UCSD-AML1 (cell line): ENCODE measurements at regions not wholly inside any gene's neighbourhood (a gene's known extent, or its start where the extent isn't known, plus 50 kb on each side); places are given as distances from the start of the nearest gene placed in this dataset.
"Not testable (repeated sequence)": the region's sequence is repeated elsewhere in the genome, so short reads cannot be mapped to it uniquely, and the experiment has no call there.

Experiments
- DNase-seq: peaks from one replicate; lab custom pipeline; 2025; ENCODE audit not compliant: unreplicated experiment; lab: John Stamatoyannopoulos, UW

DNA sequence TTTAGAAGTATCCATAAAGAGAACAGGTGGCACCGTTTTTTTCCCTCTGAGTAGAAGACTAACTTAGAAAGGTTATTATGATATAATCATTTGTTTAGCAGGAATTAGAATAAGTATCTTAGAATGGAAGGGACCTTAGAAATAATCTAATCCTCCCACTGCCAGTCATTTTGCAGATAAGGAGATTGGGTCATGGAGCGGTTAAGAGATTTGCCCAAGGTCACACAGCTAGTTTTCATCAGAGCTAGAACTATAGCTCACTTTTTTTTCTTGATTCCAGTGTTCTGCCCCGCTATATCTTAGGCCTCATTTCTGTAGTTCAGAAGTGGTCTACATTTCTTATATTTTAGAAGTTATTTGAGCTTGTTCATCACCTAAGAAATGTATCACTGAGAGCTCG lies 139.6 kb downstream of the PRL start:
- no peak for DNase-seq

GRCh38 chr6:22164236-22164635 lies 132.6 kb downstream of the PRL start:
- DNase-seq = no peak

GRCh38 chr6:22171006-22171405 lies 125.8 kb downstream of the PRL start:
- not testable (repeated sequence) for DNase-seq

DNA sequence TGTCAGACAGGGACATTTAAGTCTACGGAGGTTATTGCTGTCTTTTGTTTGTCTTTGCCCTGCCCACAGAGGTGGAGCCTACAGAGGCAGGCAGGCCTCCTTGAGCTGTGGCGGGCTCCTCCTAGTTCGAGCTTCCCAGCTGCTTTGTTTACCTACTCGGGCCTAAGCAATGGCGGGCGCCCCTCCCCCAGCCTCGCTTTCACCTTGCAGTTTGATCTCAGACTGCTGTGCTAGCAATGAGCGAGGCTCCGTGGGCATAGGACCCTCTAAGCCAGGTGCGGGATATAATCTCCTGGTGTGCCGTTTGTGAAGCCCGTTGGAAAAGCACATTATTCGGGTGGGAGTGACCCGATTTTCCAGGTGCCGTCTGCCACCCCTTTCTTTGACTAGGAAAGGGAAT lies 125.0 kb downstream of the PRL start:
- not testable (repeated sequence) for DNase-seq

DNA sequence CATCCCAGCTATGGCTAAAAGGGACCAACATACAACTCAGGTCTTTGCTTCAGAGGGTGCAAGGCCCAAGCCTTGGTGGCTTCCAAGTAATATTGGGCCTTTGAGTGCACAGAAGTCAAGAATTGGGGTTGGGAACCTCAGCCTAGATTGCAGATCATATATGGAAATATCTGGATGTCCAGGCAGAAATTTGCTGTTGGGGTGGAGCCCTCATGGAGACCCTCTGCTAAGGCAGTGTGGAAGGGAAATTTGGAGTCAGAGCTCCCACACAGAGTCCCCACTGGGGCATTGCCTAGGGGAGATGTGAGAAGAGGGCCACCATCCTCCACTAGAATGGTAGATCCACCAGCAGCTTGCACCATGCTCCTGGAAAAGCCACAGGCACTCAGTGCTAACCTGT lies 123.5 kb downstream of the PRL start:
- DNase-seq = no peak

DNA sequence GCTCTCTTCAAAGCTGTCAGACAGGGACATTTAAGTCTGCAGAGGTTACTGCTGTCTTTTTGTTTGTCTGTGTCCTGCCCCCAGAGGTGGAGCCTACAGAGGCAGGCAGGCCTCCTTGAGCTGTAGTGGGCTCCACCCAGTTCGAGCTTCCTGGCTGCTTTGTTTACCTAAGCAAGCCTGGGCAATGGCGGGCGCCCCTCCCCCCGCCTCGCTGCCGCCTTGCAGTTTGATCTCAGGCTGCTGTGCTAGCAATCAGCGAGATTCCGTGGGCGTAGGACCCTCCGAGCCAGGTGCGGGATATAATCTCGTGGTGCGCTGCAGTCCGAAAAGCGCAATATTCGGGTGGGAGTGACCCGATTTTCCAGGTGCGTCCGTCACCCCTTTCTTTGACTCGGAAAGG lies 116.6 kb downstream of the PRL start:
- DNase-seq = not testable (repeated sequence)

DNA sequence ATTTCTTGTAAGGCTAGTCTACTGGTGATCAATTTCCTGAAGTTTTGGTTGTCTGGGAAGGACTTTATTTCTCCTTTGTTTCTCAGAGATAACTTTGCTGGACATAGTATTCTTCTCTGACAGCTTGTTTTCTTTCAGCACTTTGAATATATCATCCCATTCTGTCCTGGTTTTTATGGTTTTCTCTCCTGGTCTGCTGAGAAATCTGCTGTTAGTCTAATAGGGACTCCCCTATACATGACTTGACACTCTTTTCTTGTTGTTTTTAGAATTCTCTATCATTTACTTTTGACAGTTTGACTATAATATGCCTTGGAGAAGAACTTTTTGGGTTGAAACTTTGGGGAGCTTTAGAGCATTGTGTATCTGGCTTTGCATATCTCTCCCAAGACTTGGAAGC lies 112.5 kb downstream of the PRL start:
- no peak for DNase-seq

GRCh38 chr6:22189946-22190345 lies 106.9 kb downstream of the PRL start:
- no peak for DNase-seq

GRCh38 chr6:22194188-22194921 lies 102.5 kb downstream of the PRL start:
- no peak for DNase-seq

DNA sequence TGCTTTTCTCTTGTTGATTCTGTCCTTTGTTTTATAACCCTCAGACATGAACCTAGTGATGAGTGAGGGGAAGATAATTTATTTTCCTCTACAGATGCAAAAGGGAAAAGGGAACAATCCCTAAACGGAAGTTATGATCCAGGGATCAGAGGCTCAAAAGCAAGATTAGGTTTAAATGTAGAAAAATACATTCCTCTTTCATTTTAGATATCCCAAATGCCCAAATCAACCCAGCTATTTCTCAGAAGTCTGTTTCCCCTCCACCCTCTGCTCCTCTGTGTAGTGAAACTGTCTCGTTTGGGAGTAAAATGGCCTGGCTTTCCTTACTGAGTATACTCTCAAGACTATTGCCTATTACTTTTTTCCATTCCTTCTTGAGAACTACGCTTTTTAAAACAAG lies 97.1 kb downstream of the PRL start:
- DNase-seq = no peak

DNA sequence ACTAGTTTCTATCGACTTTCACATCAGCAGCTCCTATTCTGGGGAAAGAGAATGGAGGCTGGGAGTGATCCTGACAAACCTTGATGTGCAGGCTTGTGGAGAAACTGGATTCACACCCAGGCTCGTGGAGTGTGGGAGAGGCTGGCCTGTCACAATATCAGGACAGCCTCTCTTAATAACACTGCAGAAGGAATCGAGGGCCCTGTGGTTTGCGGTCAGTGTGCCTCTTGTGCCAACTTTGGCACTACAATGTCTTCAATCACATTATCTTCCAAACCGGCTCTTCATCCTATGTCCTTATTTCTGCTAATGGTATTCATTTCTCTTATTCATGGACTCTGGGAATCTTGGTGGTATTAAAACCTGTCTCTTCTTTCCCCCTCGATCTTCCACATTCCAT lies 92.7 kb downstream of the PRL start:
- no peak for DNase-seq

DNA sequence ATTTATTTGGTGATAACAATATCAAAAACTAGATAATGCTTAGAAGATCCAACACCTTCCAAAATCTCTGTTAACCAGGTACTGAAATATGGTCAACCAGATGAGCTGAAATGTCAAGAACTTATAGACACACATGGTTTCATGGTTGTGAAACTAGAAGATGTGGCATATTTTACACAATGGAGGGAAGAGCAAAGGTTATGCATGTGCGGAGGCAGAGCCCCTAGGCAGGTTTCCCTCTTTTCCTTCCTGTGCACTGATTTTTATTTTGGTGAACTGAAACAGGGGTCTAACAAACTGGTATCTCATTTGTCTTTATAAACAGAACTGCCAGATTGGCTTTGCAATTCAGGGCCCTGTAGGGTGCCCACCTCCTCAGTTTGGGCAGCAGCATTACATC lies 91.6 kb downstream of the PRL start:
- DNase-seq = no peak

DNA sequence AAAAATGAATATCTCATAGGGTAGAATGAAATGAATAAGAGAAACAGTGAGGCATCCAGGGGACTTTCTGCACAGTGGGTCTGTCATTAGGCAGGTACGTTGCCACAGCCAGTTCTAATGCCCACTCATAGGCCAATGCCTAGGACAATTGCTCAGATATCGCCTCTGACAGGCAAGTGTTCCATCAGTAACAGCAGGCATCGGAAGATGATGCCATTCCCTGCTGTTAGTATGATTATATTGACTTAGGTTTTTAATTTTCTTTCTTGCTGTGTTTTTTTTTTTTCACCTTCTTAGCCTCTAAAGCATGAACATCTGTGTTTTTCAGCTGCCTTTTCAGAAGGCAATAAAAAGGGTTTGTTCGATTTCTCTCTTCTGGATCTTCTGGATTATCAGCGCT lies 90.7 kb downstream of the PRL start:
- DNase-seq = no peak

- no peak for DNase-seq
Measured at GRCh38 chr6:22208026-22208425, 88.8 kb downstream of the PRL start.

DNA sequence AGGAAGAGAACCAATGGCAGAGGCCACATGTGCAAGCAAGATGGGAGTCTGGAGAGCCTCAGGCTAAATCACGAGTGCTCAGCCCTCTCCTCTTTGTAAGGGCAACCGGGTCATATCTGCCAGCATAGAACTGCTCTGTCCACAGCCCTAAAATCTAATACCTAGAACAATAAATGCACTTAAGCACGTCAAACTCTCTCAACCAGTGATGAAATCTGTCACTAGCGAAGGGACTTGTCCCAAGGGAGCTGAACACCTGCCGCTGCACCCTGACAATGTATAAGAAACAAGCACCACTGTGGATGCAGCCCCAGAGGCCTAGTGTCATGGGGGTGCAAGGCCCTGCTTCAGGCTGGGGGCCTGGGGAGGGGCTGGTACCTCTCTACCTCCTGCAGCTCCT lies 82.5 kb downstream of the PRL start:
- no peak for DNase-seq

DNA sequence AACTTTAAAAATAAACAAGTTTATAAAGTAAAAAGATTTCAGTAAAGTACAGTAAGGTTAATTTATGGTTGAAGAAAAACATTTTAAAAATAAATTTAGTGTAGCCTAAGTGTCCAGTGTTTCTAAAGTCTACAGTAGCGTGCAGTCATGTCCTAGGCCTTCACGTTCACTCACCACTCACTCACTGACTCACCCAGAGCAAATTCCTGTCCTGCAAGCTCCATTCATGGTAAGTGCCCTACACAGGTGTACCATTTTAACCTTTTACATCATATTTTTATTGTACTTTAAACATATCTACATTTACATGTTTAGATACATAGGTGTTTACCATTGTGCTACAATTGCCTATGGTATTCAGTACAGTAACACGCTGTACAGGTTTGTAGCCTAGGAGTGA lies 81.4 kb downstream of the PRL start:
- not testable (repeated sequence) for DNase-seq

GRCh38 chr6:22218410-22218809 lies 78.4 kb downstream of the PRL start:
- DNase-seq = no peak

DNA sequence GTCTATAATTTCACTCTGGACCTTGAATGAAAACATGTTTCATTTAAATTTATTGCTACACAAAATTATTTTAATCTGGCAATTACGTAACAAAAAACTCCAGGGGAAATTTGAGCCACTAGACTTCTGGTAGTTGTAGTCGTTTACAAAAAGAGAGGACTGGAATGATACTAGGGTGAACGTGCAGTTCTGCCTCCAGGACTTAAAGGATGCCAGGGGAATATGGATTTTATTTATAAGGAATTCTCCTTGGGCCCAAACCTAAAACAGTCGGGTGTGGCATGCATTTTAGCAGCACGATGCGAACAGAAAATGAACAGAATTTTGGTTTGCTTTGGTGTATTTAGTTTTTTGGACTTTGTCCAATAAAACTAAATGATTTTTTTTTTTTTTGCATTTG lies 76.9 kb downstream of the PRL start:
- DNase-seq = no peak

DNA sequence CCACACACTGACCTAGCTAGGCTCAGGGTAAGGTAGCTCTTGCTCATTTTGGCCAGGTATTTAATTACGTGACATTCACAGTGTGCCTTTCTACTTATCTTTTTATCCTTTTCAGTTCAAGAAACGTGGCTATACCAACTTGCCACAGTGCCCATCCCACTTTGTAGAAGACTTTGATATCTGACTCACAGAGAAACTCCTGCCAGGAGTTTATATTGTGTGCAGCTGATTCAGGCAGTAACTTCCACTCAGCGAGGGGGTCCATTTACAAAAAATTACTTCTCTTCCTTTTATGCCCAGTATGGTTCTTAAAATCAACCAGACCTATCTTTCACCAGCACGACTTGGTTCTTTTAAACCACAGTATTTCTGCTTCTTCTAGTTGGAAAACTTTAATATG lies 75.6 kb downstream of the PRL start:
- DNase-seq = no peak

GRCh38 chr6:22221630-22222029 lies 75.2 kb downstream of the PRL start:
- no peak for DNase-seq

- DNase-seq = no peak
Measured at GRCh38 chr6:22222469-22222868, 74.4 kb downstream of the PRL start.

DNA sequence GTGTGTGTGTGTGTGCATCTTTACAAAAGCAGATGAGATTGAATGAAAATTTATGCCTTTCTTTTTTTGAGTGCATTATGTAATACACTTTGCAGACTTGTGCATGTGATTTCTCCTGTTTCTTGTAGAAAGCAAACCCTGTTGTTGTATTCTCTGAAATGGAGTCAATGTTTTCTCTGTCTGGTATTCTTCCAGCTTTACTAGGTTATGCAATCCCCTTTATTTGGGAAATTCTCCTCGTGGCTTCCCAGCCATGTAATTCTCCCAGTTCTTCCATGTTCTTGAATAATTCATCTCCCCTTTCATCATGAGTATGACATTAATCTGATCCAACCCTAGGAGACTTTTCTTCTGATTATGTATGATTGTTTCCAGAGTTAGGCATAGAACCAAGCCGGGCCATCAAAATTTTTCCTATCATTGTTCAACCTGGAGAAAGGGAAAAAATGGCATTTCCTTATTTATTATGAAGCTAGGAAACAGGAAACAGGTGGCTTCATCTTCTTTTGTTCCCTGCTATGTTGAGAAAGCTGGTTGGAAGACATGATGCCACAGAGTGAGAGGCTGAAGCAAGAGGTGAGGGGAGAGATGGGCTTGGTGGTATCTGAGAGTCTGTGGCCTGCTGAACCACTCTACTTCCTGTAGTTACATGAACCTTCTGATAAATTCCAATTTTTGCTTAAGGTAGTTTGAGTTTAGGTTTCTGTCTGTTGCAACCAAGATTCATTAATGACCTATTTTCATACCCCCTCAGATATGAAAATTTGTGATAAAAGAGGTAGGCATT lies 68.8 kb downstream of the PRL start:
- DNase-seq = no peak

DNA sequence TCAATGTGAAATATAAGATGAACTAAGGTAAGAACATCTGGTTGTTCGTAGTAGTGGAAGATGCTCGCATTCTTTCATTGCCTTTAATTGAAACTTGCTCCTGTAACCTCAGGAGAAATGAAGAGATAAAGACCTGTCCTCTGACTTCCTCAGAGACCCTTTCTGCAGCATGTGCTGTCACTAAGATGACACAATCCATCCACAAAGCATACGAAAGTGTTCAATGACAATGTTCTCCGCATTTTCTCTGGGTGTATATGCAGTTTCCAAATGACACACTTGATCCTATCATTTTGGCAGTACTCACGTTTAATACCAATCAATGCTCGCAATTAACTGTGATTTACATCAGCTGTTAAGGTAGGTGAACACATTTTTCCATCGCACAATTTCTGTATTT lies 65.8 kb downstream of the PRL start:
- no peak for DNase-seq
